Gastroesophageal sphincter (tissue), 4 donors: ENCODE measurements at regions not wholly inside any gene's neighbourhood (a gene's known extent, or its start where the extent isn't known, plus 50 kb on each side); places are given as distances from the start of the nearest gene placed in this dataset.

ENCODE experiments used
- ATAC-seq: fragments of 150-250 bp; one replicate; pipeline ENCODE4 v1.9.1; 2016; ENCODE audit warnings: mild to moderate bottlenecking, moderate library complexity
- H3K27ac ChIP-seq, 4 donors: fragments of 200-600 bp; sonication (generic) in 3 of 4; 1 replicate in 3 of 4; 2 replicates in 1 of 4; pipeline ENCODE4 v1.5.1; 2016 to 2019
- H3K27me3 ChIP-seq: fragments of 200-600 bp; sonication (generic); one replicate; pipeline ENCODE4 v1.5.1; 2019
- H3K36me3 ChIP-seq, 2 donors: fragments of 200-600 bp; sonication (generic); one replicate each; pipeline ENCODE4 v1.5.1; 2019; ENCODE audit warnings: control low read depth in 1 of 2
- H3K4me1 ChIP-seq, 3 donors: fragments of 200-600 bp; sonication (generic); 1 replicate in 2 of 3; 2 replicates in 1 of 3; pipeline ENCODE4 v1.5.1; 2016 to 2019; ENCODE audit warnings: control low read depth in 2 of 3
- H3K4me3 ChIP-seq, 2 donors: fragments of 200-600 bp; sonication (generic); one replicate each; pipeline ENCODE4 v1.5.1; 2019; ENCODE audit warnings: mild to moderate bottlenecking in 1 of 2, moderate library complexity in 1 of 2
- H3K9me3 ChIP-seq, 3 donors: fragments of 200-600 bp; sonication (generic); one replicate each; pipeline ENCODE4 v1.5.1; 2017 to 2019; ENCODE audit warnings: control low read depth in 2 of 3
- CTCF ChIP-seq, 4 experiments: fragments of 200-600 bp in 2 of 4; fragments of 450-650 bp in 2 of 4; sonication (generic) in 1 of 4; IDR thresholded peaks; one replicate each; pipeline ENCODE4 v1.5.1; 2017 to 2019; ENCODE audit warnings: antibody characterized with exemption in 4 of 4, mild to moderate bottlenecking in 2 of 4, moderate library complexity in 2 of 4
- EP300 ChIP-seq: sonication (generic); formaldehyde crosslinking; IDR thresholded peaks from one replicate; pipeline ENCODE4 v1.6.1; 2017; ENCODE audit warnings: antibody characterized with exemption, mild to moderate bottlenecking
- POLR2A ChIP-seq, 2 donors: fragments of 450-650 bp; IDR thresholded peaks; one replicate each; pipeline ENCODE4 v1.6.1; 2017; ENCODE audit warnings: antibody characterized with exemption in 2 of 2, mild to moderate bottlenecking in 2 of 2, moderate library complexity in 1 of 2
- POLR2AphosphoS5 ChIP-seq: sonication (generic); formaldehyde crosslinking; IDR thresholded peaks from one replicate; pipeline ENCODE4 v1.6.1; 2017; ENCODE audit warnings: antibody characterized with exemption
- WGBS, 2 donors: methylation state at CpG; one replicate each; pipeline ENCODE4 v1.1.5; 2018; ENCODE audit warnings: low coverage in 1 of 2; 5-methylcytosine and 5-hydroxymethylcytosine counted together

- TF ChIP-seq POLR2A (IDR thresholded peaks at IDR 0.05): no peak
- TF ChIP-seq EP300: no peak
- TF ChIP-seq CTCF (IDR thresholded peaks at IDR 0.05): no peak
- no peak for TF ChIP-seq POLR2AphosphoS5
- no peak overlapping the region for H3K4me3 ChIP-seq
- H3K36me3 ChIP-seq: no peaks in the 10 kb centered on the region
- H3K27me3 ChIP-seq: no peaks in the 10 kb centered on the region
- H3K9me3 ChIP-seq: no peaks in the 10 kb centered on the region
- no peak for ATAC-seq
- WGBS, 2 donors: 56 to 66% methylated on average over 3 of the region's 3 CpGs
- no peak overlapping the region for H3K27ac ChIP-seq
- H3K4me1 ChIP-seq: no peaks in the 10 kb centered on the region
Measured at GRCh38 chr18:61154866-61155265, 178.4 kb upstream of the CDH20 start.

DNA sequence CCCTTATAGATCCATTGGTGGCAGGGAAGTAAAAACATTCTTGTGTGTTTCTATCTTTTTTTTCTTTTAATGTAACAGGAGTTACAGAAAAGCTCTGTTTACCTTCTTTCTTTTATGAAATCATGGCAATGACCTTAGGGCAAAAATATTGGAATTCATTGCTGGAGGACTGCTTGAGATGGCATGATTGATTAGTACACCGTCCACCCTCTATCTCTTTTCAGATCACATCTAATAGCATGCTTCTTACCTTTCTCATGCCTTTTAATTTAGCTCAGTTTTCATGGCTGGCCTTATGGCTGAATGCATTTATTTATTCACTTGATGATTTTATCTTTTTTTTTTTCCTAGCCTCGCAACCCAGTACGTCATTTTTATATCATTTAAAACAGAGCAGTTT is 177.6 kb upstream of the CDH20 start:
- 49 to 81% methylated on average over 3 of the region's 3 CpGs for WGBS, 2 donors
- H3K27me3 ChIP-seq: no peaks in the 10 kb centered on the region
- no peak overlapping the region for H3K4me3 ChIP-seq

DNA sequence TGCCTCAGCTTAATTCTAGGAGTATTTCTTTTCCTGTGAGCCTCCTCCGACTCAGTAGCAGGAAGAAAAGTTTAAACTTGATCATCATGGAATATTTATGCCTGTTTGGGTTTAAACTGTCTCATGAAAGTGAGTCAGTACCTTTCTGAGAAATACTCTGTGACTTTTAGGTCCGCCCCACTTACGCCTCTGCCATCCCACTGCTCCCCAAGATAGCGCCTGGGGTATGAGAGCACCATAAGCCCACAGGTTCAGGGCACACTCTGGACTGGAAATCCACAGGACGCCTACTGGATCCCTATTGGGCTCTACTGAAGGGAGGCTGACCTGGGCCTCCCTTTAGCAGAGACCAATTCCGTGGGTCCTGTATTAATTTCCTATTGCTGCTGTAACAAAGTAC is 175.8 kb upstream of the CDH20 start:
- Histone ChIP-seq H3K9me3 (no peaks in the 10 kb centered on the region), H3K27me3 (no peaks in the 10 kb centered on the region), H3K27ac (no peak overlapping the region), H3K36me3 (no peaks in the 10 kb centered on the region), H3K4me3 (no peak overlapping the region), H3K4me1 (no peaks in the 10 kb centered on the region)
- TF ChIP-seq POLR2A (IDR thresholded peaks at IDR 0.05): no peak
- no peak for TF ChIP-seq POLR2AphosphoS5
- TF ChIP-seq CTCF (IDR thresholded peaks at IDR 0.05): no peak
- no peak for TF ChIP-seq EP300
- WGBS, 2 donors: 70 to 82% methylated on average over 4 to 6 of the region's 6 CpGs
- ATAC-seq: no peak

More for the DNA sequence above, 177.6 kb upstream of the CDH20 start:
- H3K27ac ChIP-seq: no peak overlapping the region
- ATAC-seq: no peak
- no peaks in the 10 kb centered on the region for H3K36me3 ChIP-seq
- no peak for TF ChIP-seq POLR2AphosphoS5
- no peak for TF ChIP-seq POLR2A (IDR thresholded peaks at IDR 0.05)
- no peak for TF ChIP-seq CTCF (IDR thresholded peaks at IDR 0.05)
- no peak for TF ChIP-seq EP300
- H3K9me3 ChIP-seq: no peaks in the 10 kb centered on the region
- H3K4me1 ChIP-seq: no peaks in the 10 kb centered on the region

DNA sequence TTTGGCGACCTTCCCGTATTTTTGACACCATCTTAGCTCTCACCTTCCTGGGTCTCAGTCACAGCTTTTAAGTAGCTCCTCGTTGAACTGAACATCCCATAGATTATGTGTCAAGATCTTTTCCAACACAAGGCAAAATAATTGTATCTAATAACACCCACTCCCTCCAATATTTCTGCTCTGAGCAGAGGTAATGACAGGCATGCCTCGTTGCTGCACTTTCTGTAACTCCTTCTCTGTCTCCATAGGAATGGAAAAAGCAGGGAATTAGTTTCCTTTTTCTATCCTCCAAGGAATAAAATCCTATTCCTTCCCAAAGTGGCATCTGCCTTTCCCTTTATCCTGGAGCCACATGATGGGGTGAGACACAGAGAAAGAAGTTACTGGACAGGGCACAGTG is 174.0 kb upstream of the CDH20 start:
- no peaks in the 10 kb centered on the region for H3K27me3 ChIP-seq
- no peaks in the 10 kb centered on the region for H3K36me3 ChIP-seq
- WGBS, 2 donors: 36 to 46% methylated on average over 3 to 4 of the region's 4 CpGs
- TF ChIP-seq POLR2AphosphoS5: no peak
- TF ChIP-seq EP300: no peak
- TF ChIP-seq CTCF (IDR thresholded peaks at IDR 0.05): no peak
- TF ChIP-seq POLR2A (IDR thresholded peaks at IDR 0.05): no peak
- H3K9me3 ChIP-seq: no peaks in the 10 kb centered on the region
- H3K27ac ChIP-seq: no peak overlapping the region
- no peak overlapping the region for H3K4me3 ChIP-seq
- no peaks in the 10 kb centered on the region for H3K4me1 ChIP-seq
- no peak for ATAC-seq

GRCh38 chr18:61164321-61164720 is 168.9 kb upstream of the CDH20 start:
- TF ChIP-seq POLR2AphosphoS5 (no peak), EP300 (no peak), CTCF (IDR thresholded peaks at IDR 0.05) (no peak), POLR2A (IDR thresholded peaks at IDR 0.05) (no peak)
- no peak for ATAC-seq
- Histone ChIP-seq H3K27ac (no peak overlapping the region), H3K36me3 (no peaks in the 10 kb centered on the region), H3K4me1 (no peaks in the 10 kb centered on the region), H3K27me3 (no peaks in the 10 kb centered on the region), H3K4me3 (no peak overlapping the region), H3K9me3 (no peaks in the 10 kb centered on the region)
- 50 to 75% methylated on average over 1 of the region's 1 CpG for WGBS, 2 donors
